GM18508 (cell line): ENCODE measurements at regions not wholly inside any gene's neighbourhood (a gene's known extent, or its start where the extent isn't known, plus 50 kb on each side); places are given as distances from the start of the nearest gene placed in this dataset.

Source experiments
- ATAC-seq: cut with Tn5 transposase; IDR thresholded peaks from one replicate; pipeline ENCODE4 v1.9.1; 2021; ENCODE audit warnings: moderate number of reproducible peaks; ENCODE audit not compliant: insufficient read depth, unreplicated experiment

DNA sequence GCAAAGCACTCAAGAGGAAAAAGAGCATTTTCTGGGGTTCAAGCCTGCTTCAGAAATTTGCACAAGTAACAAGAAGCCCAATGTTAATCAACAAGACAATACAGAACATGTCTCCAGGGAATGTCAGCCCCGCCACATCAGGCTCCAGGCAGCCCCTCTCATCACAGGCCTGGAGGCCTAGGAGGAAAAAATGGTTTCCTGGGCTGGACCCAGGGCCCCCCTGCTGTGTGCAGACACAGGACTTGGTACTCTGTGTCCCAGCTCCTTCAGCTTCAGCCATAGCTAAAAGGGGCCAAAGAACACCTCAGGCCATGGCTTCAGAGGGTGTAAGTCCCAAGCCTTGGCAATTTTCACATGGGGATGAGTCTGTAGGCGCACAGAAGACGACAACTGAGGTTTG, 802.9 kb upstream of the KLHL29 start:
- ATAC-seq = no peak

DNA sequence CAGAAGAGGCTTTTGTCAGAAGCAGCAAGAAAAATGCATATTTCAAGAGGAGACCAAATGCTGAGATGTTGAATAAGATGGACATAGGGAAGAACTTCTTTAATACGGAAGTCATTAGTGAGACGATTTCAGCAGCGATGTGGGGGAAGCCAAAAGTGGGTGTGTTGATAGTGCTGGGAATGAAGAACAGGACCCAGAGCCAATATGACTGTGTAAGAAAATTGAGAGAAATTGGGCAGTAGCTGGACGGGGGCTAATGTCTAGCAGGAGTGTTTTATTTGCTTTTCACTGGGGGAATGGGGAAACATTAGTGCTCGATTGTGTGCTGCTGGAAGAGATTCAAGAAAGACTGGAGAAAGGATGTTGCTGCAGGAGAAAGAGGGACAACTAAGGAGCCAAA, 788.7 kb upstream of the KLHL29 start:
- no peak for ATAC-seq

DNA sequence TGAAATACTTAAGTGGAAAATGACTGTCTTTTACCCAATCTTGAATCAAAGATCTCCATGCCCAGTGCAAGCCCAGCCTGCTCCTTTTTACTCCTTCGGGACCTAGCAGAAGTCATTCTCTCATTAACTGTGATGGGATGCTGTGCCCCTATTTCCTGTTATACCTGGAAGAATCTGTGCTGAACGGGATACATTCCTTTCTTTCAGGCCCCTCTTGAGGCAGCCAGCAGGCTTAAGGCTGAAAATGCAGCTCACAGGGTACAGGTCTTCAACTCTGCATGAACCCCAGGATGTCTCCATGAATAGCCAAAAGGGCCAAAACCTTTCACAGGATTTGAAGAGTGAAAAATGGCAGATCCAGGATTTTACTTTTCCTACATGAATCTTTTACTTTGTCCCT, 784.8 kb upstream of the KLHL29 start:
- no peak for ATAC-seq

DNA sequence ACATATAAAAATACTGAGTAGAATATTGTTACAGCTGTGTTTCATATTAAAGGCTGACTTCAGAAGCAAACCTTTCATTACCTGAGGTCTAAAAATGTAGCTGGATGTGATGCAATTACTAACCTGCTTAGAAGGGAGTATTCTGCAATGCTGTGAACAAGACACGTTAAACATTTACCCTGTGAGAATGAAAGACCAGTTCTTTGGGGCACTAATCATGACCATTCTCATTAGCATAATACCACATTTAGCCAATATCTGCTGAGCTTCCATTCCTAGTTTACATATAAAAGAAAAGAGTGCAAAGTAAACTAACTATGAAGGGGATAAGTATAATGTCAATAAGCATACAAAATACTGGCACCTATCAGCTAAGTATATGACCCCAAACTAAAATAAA, 784.0 kb upstream of the KLHL29 start:
- ATAC-seq = no peak

DNA sequence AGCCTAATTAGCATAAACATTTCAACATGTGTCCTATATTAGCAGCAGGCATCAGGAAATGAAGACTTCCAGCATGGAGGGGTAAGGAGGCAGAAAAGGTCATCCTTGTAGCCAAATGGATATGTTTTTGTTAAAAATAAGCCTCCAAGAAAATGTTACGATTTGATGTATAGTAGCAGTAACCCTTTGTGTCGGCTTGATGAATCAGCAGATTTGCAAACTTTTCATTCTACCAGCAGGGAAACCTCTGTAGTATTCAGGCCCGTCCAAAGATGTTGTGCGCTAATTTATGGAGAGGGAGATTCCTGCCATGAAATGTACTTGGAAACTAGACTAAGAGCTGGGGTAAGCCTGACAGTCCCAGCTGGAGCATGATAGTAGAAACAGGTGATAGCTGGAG, 780.8 kb upstream of the KLHL29 start:
- no peak for ATAC-seq

DNA sequence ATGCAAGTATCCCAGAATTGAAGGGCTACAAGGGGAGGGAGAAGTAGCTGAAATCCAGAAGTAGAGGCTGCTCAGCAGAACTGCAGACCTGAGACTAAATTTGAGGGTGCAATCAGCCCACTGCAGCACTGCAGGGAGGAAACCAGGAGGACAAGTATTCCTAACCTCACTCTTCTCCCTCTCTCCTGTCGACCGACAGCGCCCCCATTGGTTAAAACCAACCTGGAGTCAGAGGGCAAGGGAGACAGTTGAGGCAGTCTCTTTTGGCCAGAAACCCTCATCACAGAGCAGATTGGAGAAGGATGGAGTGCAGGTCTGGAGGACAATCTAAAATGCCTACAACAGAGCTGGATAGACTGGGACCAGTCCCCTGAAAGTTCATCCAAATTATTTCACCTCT, 768.9 kb upstream of the KLHL29 start:
- no peak for ATAC-seq

DNA sequence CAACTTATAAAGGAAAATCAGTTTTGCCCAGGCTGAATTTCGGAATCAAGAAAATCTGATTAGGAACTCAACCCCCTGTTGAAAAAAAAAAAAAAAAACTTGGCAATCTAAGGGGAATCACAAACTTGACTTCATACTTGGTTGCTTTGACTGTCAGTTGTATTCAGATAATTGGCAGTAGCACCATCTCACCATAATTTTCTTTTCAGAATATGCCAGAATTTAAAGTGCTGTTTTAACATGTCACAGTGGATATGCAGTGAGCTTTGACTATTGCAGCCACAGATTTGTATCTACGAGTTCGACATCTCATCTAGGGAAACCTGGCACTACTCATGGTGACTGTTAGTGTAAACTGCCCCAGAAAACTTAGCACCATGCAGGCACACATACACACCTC, 761.4 kb upstream of the KLHL29 start:
- no peak for ATAC-seq

DNA sequence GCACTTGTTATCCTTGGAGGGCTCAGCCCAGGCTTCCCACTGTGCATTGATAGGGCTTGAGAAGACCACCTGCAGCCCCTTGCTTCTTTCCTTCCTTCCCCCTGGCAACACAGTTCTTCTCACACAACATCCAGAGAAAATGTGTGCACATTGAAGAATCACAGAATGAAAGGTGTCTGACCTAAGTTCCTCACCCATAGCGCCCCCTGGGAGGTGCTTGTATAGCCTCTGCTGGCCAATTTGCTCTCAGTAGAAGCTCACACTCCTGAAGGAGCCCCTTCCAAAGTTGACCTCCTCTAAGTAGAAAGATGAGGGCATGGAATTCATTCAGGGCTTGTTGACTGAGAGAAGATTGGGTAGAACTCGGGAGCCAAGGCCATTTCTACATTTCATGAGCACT, 758.4 kb upstream of the KLHL29 start:
- no peak for ATAC-seq

DNA sequence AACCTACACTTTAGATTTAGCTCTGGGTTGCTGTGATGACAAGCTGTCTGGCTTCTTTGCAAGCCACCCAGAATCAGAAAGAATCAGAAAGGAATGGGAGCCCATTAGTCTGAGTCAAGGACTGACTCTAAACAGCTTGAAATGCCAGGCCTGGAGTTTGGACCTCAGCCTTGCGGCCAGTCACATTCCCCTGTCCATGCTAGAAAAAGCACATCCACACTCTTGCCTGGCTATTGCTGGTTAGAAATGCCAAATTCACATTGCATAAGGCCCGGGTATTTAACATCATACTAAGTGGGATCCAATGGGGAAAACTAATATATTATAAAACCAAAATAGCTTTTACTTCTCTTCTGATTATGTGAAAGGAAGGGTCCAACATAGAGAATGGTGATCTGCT, 756.8 kb upstream of the KLHL29 start:
- ATAC-seq = no peak

DNA sequence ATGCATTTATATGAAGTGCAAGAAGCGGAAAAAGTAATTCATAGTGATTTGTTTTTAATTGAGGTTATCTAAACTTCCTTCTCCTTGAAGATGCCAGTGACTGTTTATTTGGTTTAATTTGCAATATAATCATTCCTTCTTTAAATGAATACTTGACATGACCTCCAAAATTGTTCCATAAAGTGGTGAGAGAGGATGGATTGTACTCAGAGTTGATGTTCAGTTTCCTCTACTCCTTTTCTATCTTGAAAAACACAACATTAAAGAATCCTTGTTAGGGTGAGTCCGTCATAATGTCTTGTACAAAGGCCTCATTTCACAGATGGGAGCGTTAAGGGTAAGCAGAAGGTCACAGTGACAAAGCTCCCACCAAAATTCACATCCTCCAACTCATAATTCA, 756.1 kb upstream of the KLHL29 start:
- ATAC-seq = no peak

DNA sequence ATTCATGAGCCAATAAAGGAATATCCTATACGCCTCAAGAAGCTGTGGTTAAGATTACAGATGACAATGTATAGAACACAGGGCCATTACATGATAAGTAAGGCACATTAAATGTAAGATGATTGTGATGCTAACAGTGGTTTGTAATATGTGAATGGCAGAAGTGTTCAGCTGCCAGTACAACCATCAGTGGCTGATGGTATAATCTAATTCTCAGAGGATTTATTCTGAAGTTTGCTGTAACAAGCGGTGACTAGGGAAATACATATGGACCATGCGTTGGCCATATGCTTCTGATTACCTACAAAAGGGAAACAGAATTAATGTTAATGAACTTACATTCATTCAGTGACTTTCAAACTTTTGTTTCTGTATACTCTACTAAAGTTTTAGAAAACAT, 750.8 kb upstream of the KLHL29 start:
- no peak for ATAC-seq

DNA sequence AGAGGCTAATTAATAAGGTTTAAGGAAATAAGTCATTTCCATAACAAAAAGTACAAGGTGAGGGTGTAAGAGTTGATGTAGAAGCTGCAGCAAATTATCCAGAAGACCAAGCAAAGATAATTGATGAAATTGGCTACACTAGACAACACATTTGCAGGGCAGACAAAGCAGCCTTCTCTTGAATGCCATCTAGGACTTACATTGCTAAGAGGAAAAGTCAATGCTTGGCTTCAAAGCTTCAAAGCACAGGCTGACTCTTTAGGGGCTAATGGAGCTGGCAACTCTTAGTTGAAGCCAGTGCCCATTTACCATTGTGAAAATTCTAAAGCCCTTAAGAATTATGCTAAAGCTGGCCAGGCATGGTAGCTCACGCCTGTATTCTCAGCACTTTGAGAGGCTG, 728.6 kb upstream of the KLHL29 start:
- ATAC-seq = no peak

DNA sequence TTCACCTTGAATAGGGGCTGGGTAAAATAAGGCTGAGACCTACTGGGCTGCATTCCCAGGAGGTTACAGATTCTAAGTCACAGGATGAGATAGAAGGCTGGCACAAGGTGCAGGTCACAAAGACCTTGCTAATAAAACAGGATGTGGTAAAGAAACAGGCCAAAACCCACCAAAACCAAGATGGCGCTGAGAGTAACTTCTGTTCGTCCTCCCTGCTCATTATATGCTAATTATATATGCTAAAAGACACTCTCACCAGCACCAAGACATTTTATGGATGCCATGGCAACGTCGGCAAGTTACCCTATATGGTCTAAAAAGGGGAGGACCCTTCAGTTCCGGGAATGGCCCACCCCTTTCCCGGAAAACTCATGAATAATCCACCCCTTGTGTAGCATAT, 711.5 kb upstream of the KLHL29 start:
- ATAC-seq = no peak

DNA sequence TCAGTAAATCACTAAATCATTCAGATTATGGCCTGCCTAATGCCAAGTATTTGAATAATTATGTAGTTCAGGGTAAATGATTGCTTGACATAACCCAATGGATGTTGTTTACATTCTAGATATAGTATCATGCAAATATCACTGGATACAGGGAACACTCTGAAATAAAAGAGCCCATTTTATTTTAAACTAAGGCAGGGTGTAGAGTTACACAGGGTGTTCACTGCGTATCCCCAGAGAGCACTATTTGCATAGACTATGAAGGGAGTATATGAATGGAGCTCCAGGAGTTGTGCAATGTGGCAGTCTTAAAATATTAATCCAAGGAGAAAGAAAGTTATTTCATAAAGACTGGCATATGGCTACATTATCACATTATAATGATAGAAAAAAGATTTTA, 701.1 kb upstream of the KLHL29 start:
- no peak for ATAC-seq

DNA sequence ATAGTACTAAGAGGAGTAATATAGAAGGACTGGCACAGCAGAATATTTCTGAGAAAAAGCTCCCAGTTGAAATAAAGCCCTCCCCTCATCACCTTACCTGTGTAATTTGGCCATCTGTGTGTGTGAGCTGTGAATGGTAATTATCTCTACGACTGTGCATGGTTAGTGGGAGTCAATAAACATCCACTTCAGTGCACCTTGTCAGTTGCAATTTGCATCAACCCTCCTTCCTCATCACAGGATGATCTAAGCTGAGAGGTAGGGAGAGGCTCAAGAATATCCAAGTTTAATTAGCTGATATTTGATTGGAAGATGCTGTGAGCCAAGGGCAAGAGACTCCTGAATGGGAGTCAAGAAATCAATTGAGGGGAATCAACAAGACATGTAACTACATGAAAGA, 694.9 kb upstream of the KLHL29 start:
- no peak for ATAC-seq

DNA sequence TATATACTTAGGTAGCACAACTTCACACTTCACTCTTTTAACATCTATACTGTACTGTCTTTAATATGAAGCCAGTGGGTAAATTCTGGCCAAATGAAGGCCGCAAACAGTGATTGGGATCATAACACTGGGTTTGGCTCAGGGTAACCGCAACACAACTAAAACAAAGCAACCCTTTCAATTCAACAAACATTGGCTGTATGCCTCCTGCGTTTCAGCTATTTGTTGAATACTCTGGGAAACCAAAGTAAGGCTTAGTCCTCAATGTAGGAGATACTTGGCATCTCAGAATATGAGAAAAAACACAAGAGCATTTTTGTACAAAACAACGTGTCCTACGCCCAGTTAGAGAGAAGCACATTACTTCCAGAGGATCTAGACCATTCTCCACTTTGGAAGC, 693.3 kb upstream of the KLHL29 start:
- ATAC-seq = no peak

DNA sequence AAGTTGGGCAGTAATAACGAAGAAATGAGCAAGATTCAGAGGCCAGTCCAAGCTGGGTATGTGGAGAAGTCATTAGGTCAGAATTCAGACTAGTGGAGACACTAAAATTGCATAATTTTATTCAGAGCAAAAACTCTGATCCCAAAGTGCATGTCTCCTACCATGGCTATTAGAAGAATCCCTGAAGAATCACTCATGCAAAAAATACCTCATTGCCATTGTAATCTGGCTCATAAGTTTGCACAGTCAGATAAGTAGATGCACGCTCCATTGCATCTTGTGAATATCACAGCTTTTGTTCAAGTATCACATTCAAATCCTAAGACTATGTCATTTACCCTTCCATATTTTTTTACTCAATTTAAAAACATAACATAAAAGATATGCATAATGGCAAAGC, 692.2 kb upstream of the KLHL29 start:
- no peak for ATAC-seq

DNA sequence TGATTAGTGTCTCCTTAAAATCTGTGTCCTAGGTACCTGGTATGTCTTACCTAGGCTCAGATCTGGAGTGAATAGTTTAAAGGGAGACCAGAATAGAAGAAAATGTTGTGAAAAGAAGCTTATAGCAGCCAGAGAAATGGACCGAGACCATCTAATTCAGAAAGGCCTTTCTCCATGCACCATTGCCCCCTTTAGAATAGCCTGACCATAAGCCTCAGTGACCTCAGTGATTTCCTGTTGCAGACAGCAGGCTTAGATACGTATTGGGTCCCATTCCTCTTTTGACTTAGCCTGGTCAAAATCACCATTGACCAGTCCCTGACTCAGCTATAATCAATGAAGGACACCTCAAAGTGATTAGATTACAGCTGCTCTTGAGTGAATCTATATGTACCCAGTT, 690.7 kb upstream of the KLHL29 start:
- no peak for ATAC-seq

DNA sequence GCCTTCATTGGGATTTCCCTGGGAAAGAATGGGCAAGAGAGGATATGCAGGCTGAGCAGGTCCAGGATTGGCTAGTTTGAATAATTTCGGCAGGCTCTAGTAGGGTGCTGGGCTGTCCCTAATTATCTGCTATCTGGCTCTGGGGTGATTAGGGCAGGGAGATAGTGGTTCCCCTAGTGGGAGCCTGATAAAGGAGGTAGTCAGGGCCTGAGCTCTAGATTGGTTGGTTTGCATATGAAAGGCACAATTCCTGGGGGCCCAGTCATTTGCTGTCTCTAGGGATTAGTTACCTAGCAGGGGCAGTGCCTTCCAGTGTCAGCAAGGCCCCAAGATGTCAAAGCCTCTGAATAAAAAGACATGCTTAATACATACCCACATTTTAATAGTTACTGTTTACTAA, 690.1 kb upstream of the KLHL29 start:
- no peak for ATAC-seq

DNA sequence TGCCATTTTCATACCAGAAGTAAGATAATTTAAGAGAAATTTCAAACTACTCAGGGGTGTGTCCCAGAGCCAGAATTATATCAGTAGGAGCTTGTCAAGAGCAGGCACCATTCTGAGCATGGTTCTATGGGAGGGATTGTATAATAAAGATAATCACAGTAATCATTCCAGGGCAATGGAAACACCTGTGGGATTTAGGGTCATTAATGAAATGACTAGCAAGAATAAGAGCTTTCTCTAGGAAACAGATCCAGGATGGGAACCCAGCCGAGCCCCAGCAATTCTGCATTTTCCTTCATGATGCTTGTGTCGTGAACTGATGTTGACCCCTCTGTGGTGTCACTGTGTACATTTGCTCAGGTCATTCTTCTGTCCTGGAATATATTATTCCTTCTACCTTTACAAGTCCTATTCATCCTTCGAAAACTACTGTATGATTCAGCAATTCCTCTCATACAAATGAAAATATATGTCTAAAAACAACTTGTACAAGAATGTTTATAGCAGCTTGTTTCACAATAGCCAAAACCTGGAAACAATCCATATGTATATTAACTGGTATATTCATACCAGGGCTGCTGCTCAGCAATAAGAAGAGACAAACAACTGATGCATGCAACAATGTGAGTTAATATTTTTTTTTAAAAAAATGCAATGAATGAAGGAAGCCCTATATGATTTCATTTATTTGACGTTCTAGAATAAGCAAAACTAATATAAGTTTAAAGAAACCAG, 687.8 kb upstream of the KLHL29 start:
- ATAC-seq = no peak

DNA sequence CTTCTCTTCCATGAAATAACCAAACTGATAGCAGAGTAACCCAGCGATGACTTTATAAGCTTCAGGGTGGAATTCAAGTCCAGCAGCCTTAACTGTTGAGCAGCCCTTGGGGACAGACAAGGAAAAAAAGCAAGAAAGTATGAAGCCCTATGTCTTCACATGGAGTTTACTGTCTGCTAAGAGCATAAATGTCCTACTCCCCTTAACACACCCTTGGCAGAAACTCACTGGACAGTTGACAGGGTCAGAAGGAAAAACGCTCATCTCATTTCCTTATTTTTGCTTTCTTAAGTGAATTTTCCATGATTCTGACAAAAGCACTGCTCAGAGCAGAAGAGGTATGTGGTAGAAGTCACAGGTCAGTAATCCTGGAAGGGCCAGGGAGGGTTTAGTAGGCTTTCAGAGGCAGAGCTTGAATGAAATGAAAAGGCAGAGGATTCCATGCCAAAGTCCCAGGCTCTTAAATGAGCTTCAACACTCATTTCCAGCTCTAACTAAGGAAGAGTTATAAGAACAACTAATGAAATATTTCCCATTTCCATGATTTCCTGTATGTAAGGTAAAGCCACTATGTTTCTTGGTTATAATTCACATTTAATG, 683.3 kb upstream of the KLHL29 start:
- no peak for ATAC-seq

DNA sequence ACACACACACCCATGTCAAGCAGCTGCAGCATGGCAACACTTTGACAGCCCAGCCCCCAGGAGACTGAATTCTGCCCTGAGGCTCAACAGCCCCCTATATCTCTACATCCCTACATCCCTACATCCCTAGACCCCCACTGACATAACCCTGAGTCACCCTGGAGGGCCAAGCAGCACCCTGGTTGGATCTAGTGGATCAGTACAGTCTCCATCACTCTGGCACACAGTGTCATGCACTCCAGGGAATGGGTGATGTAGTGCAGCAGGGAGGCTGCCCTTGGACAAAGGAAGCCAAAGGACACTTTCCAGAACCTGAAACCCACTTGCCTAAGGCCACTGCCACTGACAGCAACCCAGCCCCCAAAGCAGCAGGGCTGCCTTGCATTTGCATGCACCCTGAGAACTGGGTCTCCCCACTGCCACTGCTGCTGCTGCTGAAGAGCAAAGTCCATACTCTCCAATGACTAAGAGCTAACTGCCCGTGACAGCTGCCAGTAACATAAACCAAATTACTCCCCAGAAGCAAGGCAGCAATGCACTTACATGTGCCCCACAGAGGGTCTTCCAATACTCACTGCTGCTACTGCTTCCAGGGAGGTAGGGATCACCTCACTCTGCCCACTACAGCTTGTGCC, 681.6 kb upstream of the KLHL29 start:
- ATAC-seq = no peak
